Renal cortical epithelial cell (primary cell): ENCODE measurements at regions not wholly inside any gene's neighbourhood (a gene's known extent, or its start where the extent isn't known, plus 50 kb on each side); places are given as distances from the start of the nearest gene placed in this dataset.
"Not testable (repeated sequence)": the region's sequence is repeated elsewhere in the genome, so short reads cannot be mapped to it uniquely, and the experiment has no call there.

ENCODE experiments used
- DNase-seq: peaks from one replicate; pipeline ENCODE4 v3.0.0-alpha.2; 2011; ENCODE audit warnings: low read depth

DNA sequence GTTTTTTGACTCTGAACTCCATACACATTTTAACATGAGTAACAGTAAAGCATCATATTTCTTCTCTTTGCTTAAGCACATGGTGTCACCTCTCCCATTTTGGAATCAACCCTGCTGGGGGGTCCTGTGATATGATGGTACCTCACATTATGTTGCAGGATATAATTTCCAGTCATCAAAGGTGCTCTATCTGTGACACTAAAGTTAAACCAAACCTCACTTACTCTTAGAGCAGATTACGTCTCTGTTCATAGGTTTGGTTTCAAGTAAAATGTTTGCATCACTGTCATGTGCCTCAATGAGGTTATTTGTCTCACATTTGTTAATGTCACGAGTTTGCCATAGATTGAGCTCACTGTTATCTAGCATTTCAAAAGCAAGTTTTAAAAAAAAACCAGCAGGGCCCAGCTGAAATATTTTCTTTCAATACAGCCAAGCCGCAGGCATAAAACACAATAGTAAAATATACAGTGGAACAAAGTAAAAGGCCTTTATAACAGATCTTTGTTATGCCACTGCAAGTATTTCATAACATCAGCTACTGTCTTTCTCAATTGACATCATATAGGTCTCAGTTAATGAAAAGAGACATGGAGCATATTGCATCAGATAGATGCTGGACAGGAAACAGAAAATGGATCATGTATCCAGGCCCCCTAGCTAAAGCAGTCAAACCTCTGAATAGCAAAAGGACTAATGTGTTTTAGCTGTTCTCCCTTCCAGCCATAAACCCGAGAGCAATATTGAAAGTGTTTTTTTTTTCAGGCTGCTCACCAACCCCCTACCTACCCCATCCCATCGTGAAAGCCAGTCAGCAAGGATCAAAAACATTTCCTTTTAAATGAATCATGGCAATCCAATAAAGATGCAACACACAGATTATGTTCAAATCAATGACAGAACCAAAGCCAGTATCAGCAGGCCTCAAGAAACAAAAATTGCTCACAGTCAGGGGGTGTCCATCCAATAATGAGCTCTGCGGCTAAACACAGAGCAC is 182.1 kb upstream of the ITGA1 start:
- DNase-seq = no peak

DNA sequence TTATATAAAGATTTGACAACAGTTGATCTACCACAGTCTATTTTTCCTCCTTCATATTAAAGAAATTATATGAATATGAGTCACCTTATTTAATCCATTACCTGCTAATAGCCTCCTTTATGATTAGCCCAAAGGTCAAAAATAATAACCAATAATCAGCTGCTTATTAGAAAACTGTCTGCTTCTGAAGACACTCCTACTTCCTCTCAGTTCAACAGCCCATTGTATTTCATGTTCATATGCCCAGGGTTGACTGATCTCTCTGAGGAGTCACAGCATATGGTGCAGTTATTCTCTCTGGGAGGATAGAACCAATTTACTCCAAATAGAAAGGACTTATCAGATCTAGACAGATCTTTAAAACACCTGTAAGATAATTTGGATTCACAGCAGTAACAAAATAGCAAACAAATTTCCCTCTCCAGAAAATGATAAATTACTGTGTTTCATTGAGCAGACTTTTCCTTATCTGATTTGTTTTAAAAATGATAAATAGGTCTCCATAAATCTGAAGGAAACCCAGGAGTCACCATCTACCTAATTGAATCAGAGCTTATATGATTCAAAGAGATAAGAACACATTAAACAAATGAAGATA is 180.4 kb upstream of the ITGA1 start:
- no peak for DNase-seq

DNA sequence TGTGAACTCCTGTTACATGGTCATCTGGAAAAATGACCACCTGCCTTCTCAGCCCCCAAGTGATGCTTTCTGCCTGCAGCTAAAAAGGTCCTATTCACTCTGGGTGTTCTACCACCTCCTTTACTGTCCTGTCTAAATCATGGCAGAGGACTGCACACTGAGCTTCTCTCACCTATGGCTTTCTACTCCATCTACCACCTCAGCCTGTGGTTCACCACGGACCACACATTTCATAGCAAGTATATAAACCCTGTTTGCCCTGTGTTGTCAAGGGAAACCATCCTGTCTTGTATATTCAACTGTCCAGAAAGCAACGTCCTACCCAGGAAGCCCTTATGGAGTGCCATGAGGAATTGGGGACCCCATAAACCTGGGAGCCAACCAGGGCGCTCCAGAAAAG is 167.4 kb upstream of the ITGA1 start:
- no peak for DNase-seq

DNA sequence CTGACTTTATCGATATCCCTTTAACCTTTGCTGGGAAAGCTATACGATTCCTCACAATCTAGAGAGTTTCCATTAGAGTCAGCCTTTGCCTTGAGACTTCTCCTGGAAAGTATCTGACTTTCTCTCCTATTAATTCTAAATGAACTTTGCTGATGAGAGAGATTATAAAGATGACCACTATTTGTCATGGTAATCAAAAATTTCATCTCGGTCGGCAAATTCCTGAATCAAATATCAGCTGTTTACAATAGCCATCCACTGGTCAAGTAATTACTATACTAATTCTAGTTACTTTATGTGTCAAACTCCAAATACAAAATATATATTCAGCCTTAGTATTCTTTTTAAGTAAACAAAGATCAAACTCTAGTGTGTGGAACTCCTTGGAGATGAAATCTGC is 164.4 kb upstream of the ITGA1 start:
- no peak for DNase-seq

DNA sequence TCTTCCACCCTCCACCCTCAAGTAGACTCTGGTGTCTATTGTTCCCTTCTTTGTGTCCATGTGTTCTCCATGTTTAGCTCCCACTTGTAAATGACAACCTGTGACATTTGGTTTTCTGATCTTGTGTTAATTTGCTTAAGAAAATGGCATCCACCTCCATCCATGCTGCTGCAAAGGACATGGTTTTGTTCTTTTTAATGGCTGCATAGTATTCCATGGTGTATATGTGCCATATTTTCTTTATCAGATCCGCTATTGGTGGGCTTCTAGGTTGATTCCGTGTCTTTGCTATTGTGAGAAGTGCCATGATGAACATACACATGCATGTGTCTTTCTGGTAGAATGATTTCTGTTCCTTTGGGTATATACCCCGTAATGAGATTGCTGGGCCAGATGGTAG is 163.4 kb upstream of the ITGA1 start:
- DNase-seq = no peak

DNA sequence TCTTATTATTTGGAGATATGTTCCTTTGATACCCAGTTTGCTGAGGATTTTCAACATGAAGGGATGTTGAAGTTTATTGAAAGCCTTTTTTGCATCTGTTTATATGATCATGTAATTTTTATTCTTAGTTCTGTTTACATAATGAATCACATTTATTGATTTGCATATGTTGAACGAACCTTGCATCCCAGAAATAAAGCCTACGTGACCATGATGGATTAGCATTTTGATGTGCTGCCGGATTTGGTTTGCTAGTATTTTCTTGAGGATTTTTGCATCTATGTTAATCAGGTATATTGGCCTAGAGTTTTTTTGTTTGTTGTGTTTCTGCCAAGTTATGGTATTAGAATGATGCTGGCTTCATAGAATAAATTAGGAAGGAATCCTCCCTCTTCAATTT is 161.4 kb upstream of the ITGA1 start:
- no peak for DNase-seq

DNA sequence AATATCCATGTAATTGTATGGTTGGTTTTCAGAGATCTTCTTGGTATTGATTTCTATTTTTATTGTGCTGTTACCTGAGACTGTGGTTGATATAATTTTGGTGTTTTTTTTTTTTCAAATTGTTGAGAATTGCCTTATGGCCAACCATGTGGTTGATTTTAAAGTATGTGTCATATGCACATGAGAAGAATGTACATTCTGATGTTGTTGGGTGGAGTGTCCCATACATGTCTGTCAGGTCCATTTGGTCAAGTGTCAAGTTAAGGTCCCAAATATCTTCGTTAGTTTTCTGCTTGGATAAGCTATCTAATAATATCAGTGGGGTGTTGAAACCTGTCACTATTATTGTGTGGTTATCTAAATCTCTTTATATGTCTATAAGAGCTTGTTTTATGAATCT is 160.0 kb upstream of the ITGA1 start:
- no peak for DNase-seq

DNA sequence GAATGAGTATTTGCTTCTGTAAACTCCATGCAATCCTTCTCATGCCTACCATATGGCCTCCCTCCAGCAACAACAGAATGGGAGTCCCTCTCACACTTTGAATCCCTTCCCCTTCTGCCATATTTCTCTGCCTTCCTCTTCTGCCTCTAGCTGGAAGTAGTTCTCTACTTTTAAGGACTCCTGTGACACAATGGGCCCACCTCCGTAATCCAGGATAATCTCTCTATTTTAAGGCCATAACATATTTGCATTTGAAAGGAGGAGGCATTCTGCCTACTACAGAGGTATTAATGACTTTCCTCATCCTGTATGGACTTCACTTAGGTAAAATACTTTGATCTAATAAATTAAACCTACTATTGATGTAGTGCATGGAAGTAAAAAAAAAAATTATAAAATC is 155.4 kb upstream of the ITGA1 start:
- DNase-seq = no peak

DNA sequence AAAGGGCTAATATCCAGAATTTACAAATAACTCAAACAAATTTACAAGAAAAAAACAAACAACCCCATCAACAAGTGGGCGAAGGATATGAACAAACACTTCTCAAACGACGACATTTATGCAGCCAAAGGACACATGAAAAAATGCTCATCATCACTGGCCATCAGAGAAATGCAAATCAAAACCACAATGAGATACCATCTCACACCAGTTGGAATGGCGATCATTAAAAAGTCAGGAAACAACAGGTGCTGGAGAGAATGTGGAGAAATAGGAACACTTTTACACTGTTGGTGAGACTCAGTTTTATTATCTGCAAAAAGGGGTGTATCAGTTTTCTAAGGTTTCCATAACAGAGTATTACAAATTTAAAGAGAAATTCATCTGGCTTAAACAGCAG is 153.5 kb upstream of the ITGA1 start:
- DNase-seq = not testable (repeated sequence)

DNA sequence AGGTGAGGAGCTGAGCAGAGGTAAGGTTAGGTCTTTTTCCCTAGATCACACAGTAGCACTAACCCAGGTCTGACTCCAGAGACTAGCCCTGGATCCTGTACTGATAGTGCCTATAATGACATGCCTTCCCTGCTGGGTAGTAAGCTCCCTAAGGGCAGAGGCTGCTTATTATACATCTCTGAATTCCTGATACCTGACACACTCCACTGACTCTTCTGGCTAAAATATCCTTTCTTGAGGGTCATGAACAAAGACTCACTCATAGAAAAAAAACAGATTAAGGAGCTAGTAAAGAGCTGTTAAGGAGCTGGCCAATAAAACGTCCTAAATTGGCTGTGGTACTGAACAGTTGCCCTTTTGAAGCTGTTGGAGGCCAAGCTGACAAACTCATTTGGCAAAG is 149.0 kb upstream of the ITGA1 start:
- no peak for DNase-seq

DNA sequence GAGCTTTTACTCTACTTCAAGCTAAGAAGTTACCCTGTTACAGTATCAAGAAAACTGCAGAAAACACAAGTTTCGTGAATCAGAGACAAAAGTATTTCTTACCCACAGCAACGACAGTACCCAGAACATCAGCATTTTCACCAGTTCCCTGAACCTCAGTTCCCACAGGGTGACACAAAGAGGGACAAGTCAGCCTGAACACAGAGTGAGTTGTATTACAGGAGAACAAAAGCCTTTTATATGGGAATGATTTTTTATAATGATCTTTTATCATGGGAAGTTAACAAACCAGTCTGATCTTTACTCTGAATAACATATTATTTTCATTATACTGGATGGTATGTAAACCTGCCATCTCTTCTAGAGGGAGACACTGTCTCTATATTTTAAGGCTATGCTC is 139.0 kb upstream of the ITGA1 start:
- no peak for DNase-seq

DNA sequence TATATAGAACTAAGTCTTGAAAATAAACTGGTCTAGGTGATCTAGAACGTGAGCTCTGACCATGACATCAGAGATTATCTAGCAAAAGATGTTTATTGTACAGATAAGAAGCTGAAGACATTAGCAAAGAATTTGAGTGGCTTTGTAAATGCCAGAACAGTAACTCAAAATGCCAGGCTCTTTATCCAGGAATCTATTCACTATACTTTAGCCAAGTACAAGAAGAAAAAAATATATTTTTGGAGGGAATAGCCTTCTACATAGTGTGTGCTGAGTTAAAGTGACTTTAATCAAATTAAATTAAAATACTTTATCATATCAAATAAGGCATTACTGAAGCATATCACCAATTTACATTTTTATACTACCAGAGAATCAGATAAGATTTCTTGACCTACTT is 132.6 kb upstream of the ITGA1 start:
- no peak for DNase-seq

DNA sequence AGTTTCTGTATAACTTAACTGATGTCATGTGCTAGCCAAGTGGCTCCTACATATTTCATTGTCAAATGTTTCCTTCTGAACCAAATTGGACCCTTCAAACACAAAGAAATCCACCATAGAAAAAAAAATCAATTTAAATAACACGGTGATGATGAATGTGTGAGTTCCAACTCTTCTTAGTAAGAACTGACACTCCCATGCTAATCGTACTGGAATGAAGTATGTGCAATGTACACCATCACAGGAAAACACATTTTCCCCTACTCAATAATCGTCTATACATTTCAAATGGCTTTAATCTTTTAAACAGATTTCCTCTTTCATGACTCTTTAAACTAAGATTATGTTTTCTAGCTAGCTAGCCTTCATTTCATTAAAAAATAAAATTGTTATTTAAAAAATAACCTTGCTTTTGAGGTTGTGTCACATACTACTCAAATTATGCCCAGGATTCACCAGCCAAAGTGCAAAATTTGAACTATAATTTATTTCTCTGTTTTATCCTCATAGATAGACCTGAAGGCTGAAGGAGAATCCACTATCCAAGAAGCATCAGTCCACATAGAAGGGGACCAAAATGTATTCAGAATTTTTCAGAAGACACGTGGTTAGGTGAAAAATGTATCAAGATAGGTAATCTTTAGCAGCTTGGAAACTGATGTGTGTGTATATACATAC is 131.0 kb upstream of the ITGA1 start:
- no peak for DNase-seq

DNA sequence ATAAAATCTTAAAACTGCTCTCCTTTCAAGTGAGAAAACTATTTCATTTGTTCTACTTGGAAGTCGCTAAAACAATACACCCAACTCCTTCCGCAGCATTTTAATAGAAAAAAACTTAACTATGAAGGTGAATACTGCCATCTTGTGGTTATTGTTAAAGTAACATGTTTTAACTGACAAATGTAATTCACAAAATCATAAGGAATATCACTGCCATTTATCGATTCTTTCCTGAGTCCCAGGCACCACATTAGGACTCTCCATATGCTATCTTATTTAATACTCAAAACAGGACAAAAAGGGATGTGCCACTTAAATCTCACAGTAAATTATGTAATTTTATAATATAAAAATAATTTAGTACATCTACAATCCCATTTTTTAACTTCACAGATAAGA is 130.5 kb upstream of the ITGA1 start:
- DNase-seq = peak; percentile 72

DNA sequence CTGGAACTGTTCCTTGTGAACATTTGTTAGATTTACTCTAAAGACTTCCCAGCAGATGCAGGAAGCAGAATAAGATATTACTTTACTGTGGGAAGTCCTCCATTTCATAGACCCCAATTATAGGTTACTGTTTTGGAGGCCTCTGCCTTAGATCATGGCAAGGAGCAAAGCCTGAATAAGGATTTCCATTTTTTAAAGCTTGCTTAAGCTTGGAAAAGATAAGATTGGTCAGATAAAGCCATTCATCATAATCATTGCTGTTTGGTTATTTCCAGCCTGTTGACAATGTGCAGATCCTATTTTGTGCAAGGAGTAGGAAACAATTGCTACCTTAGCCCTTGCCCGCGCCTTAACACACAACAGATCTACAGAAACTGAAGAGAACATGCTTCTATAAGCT is 129.5 kb upstream of the ITGA1 start:
- no peak for DNase-seq

DNA sequence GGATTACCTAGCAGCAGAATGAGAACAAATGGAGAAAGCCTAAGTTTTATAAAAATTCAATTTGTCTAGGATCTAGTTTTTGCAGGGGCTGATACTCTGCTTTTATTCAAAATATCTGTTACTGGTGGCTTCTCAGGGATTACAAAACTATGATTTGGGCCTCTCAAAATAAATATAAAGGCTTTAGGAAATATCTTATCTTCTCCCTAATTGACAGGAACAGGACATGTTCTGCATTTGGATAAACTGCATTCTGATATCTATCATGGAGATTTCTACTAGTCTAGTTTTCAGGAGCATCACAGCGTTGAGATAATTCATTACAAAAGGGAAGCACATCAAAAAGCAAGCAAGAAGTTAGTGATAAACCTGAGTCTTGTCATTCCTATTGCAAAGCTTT is 127.1 kb upstream of the ITGA1 start:
- DNase-seq = no peak

DNA sequence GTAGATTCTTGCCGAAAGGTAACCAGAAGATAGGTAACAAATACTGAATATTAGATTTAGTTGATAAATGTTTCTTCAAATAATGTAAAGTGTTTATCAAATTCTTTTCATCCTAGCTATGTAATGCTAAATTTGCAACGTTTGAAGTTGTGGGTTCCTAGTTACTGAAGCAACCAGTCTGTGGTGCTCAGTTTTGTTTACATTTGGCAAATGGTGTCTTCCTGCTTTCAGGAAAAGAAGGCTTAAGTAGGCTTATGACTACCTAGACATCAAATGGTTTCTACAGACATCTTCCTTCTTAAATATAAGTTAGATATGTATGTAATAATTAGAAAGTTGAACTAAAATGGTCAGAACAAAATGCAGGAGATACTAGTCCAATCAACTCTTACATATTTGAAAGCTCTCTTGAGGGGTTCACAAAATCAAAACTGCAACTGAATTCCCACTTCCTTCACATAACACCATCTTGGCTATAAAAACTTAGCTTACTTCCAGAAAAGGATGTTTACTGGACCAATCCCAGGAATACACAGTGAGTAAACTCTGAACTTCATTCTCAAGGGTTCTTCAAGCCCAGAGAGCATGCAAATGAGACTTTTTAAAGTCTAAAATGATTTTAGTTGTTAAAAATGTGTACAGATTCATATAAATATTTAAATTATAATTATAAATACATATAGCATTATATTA is 125.7 kb upstream of the ITGA1 start:
- no peak for DNase-seq

DNA sequence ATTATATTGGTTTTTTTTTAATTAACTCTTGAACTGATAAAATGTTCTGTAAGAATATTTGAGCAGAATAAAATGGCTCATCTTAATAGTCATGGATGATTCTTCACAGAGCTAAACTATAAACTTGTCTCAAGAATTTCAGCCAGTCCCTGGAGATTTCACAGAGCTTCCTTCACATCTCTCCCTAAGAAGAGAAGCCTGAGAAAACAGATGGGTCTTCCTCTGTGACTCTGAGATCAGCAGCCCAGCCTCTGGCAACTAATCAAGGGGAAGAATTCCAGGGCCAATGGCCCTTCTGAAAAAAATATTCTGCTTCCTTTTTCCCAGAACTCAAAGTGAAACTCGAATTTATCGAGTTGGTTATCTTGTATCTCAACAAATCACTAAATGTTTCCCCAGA is 122.2 kb upstream of the ITGA1 start:
- DNase-seq = no peak

DNA sequence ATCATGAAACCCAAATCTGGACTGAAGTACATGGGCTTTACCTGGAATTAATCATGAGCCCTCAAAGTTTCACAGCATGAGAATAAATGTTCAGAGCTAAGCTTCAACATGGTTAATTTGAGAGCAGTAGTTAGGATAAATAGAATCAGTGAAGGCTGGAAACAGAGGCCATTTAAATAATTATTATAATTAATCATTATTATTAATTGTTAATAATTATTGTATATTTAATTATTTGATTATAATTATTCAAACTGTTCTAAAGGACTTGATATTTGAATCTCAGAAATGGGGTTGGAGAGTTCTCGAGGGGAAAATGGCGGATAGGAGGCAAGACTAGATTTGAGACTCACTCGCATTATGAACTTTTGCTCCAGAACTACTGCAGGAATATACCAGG is 119.6 kb upstream of the ITGA1 start:
- DNase-seq = no peak

DNA sequence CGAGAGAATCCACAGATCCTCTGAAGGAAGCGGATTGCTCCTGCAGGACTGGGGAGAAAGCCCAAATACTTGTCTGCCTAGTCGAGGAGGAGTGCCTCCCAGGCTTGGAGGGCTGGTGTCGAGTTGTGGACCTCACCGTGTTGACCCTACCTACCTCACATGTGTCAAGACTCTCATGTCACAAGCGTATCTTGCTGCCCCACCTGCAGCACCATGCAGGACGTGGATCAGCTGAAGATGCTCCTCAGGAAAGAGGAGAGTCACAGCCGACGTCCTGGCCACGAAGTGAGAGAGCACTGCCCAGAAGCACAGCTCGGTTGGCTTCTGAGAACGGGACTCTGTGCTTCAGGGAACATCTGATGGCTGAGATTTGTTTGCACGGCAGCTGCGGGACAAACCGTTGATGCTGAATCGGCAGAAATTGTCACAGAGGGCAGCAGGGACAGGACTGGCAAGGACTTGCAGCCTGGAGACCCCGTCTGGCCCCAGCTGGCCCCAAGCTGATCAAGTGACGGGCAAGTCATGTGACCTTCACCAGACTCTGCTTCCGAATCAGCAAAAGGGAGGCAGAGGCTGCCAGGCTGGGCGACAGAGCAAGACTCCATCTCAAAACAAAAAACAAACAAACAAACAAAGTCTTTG is 119.1 kb upstream of the ITGA1 start:
- no peak for DNase-seq

DNA sequence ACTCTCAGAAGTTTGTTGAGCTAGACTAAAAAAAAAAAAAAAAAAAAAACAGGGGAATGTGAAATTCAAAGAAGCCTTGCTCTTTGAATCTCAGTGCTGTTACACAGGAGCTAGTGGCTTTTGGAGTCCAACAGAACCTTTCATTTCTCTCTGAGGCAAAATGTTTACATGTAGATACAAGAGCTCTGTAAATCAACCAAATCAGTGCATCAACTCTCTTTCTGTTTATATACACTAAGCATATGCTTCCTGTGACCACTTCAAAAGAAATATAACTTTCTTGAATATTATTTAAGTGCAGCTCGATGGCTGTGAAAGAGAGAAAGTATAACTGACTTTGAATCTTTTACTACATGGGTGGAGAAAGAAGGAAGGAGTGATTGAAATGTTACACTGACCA is 115.3 kb upstream of the ITGA1 start:
- DNase-seq = no peak

DNA sequence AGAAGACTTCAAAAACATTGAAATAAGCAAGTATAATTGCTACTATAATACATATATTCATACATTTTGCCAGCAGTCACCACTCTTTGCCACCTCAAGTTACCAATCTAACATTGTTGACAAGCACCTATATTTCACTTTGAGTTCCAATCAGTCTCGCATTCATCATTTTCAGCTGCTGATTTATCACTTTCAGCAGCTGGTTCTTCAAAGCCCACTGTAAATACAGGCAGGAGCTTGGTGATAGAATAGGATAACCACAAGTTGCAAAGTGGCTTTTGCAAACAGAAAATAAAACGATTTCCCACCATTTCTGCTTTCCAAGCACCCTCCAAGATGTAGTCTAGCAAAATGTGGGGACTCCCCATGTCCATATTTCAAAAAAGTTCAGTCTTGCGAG is 114.2 kb upstream of the ITGA1 start:
- DNase-seq = no peak
